GM23338 (cell line): ENCODE measurements at regions not wholly inside any gene's neighbourhood (a gene's known extent, or its start where the extent isn't known, plus 50 kb on each side); places are given as distances from the start of the nearest gene placed in this dataset.

Experiments used
- ATAC-seq: fragments of 200-7000 bp; cut with Tn5 transposase; 3 replicates; pipeline ENCODE4 v1.9.1; 2020
- DNase-seq: peaks from one replicate; pipeline ENCODE4 v3.0.0-alpha.2; 2015; ENCODE audit warnings: low spot score
- H2AFZ ChIP-seq: fragments of 200-600 bp; sonication (generic); 2 replicates; pipeline ENCODE4 v1.8.0; 2016; ENCODE audit warnings: antibody characterized with exemption, mild to moderate bottlenecking, moderate library complexity
- H3F3A ChIP-seq: fragments of 200-600 bp; sonication (generic); replicated peaks from 2 replicates; pipeline ENCODE4 v1.8.0; 2017; ENCODE audit warnings: antibody characterized with exemption, mixed run types, low read depth
- H3K27ac ChIP-seq: fragments of 200-600 bp; sonication (generic); 2 replicates; pipeline ENCODE4 v1.6.1; 2016; ENCODE audit warnings: low read depth
- H3K27me3 ChIP-seq: fragments of 200-600 bp; sonication (generic); 2 replicates; pipeline ENCODE4 v1.8.0; 2016; ENCODE audit warnings: mild to moderate bottlenecking, mixed run types, moderate library complexity; ENCODE audit not compliant: insufficient read depth
- H3K36me3 ChIP-seq: fragments of 200-600 bp; sonication (generic); 2 replicates; pipeline ENCODE4 v1.8.0; 2016; ENCODE audit warnings: mild to moderate bottlenecking; ENCODE audit not compliant: insufficient read depth
- H3K4me1 ChIP-seq: fragments of 200-600 bp; sonication (generic); 2 replicates; pipeline ENCODE4 v1.8.0; 2016; ENCODE audit warnings: mild to moderate bottlenecking, moderate library complexity; ENCODE audit not compliant: insufficient read depth
- H3K4me2 ChIP-seq: fragments of 200-600 bp; sonication (generic); 2 replicates; pipeline ENCODE4 v1.7.1; 2017; ENCODE audit warnings: mixed run types
- H3K4me3 ChIP-seq: fragments of 200-600 bp; sonication (generic); 2 replicates; pipeline ENCODE4 v1.6.1; 2016; ENCODE audit warnings: mixed run types
- H3K79me2 ChIP-seq: fragments of 200-600 bp; sonication (generic); replicated peaks from 2 replicates; pipeline ENCODE4 v1.8.0; 2017; ENCODE audit warnings: mild to moderate bottlenecking; ENCODE audit not compliant: insufficient read depth
- H3K9me2 ChIP-seq: fragments of 200-600 bp; sonication (generic); 2 replicates; pipeline ENCODE4 v1.8.0; 2017; ENCODE audit not compliant: insufficient read depth
- H4K20me1 ChIP-seq: fragments of 200-600 bp; sonication (generic); replicated peaks from 2 replicates; pipeline ENCODE4 v1.8.0; 2017; ENCODE audit warnings: mild to moderate bottlenecking; ENCODE audit not compliant: insufficient read depth
- H3K27ac Mint-ChIP-seq: 2 replicates; pipeline ENCODE4 v1.8.0; 2020; ENCODE audit warnings: inconsistent platforms, mild to moderate bottlenecking, moderate library complexity, mixed read lengths
- H3K27me3 Mint-ChIP-seq: 3 replicates; pipeline ENCODE4 v1.8.0; 2022; ENCODE audit warnings: low read depth, mild to moderate bottlenecking, moderate library complexity, mixed read lengths, inconsistent platforms; ENCODE audit not compliant: insufficient read depth, poor library complexity
- H3K36me3 Mint-ChIP-seq: 3 replicates; pipeline ENCODE4 v1.8.0; 2021; ENCODE audit warnings: low read depth, mild to moderate bottlenecking, inconsistent platforms, moderate library complexity, mixed read lengths
- H3K4me1 Mint-ChIP-seq: 3 replicates; pipeline ENCODE4 v1.8.0; 2020; ENCODE audit warnings: mild to moderate bottlenecking, inconsistent platforms, mixed read lengths
- H3K4me3 Mint-ChIP-seq: 3 replicates; pipeline ENCODE4 v1.8.0; 2021; ENCODE audit warnings: moderate library complexity, mild to moderate bottlenecking, inconsistent platforms, mixed read lengths
- H3K9me3 Mint-ChIP-seq: 3 replicates; pipeline ENCODE4 v1.8.0; 2020; ENCODE audit warnings: moderate library complexity, mild to moderate bottlenecking, inconsistent platforms, mixed read lengths
- CREB1 ChIP-seq: fragments of 250-450 bp; sonication (Bioruptor Pico); IDR thresholded peaks from 2 replicates; pipeline ENCODE4 v1.5.0; 2020; ENCODE audit warnings: low read depth, mild to moderate bottlenecking, moderate library complexity
- CTCF ChIP-seq, 2 experiments: fragments of 200-600 bp in 1 of 2; sonication (generic) in 1 of 2; conservative IDR thresholded peaks; 2 replicates each; pipeline versions ENCODE4 v1.5.1 to v1.6.1; 2016 to 2017; ENCODE audit warnings: antibody characterized with exemption in 2 of 2, low read depth in 2 of 2, mild to moderate bottlenecking in 2 of 2, moderate library complexity in 1 of 2
- ETS1 ChIP-seq: IDR thresholded peaks from 2 replicates; pipeline ENCODE4 v1.6.1; 2016; ENCODE audit warnings: antibody characterized with exemption
- EZH2 ChIP-seq: fragments of 200-600 bp; sonication (generic); IDR thresholded peaks from one replicate; pipeline ENCODE4 v1.8.0; 2017; ENCODE audit warnings: antibody characterized with exemption, mild to moderate bottlenecking, low read depth; ENCODE audit not compliant: unreplicated experiment
- EZH2phosphoT487 ChIP-seq: fragments of 200-600 bp; sonication (generic); IDR thresholded peaks from one replicate; pipeline ENCODE4 v1.8.1; 2018; ENCODE audit warnings: antibody characterized with exemption; ENCODE audit not compliant: unreplicated experiment
- JUNB ChIP-seq: IDR thresholded peaks from one replicate; pipeline ENCODE4 v1.6.1; 2016; ENCODE audit warnings: antibody characterized with exemption; ENCODE audit not compliant: unreplicated experiment
- NANOG ChIP-seq: IDR thresholded peaks from 2 replicates; pipeline ENCODE4 v1.6.1; 2016; ENCODE audit warnings: antibody characterized with exemption, borderline replicate concordance
- POLR2AphosphoS5 ChIP-seq: IDR thresholded peaks from 2 replicates; pipeline ENCODE4 v1.6.1; 2016; ENCODE audit warnings: antibody characterized with exemption, low read depth
- STAT1 ChIP-seq: IDR thresholded peaks from one replicate; pipeline ENCODE4 v1.6.1; 2016; ENCODE audit warnings: antibody characterized with exemption; ENCODE audit not compliant: unreplicated experiment
- ZNF331 ChIP-seq: fragments of 250-450 bp; sonication (Bioruptor Pico); IDR thresholded peaks from 2 replicates; pipeline ENCODE4 v1.5.0; 2020; ENCODE audit warnings: low read depth, mild to moderate bottlenecking, moderate library complexity
- TF ChIP-seq, protein P1 (sequence below): fragments of 250-450 bp; sonication (Bioruptor Pico); IDR thresholded peaks from 2 replicates; pipeline ENCODE4 v1.5.0; 2020; ENCODE audit warnings: mild to moderate bottlenecking, moderate library complexity

GRCh38 chr14:23727566-23728335 is 91.6 kb downstream of the DHRS2 start (continued):
- TF ChIP-seq STAT1 (no peak), EZH2 (no peak), ZNF331 (CRISPR knock-in tag) (no peak), NANOG (no peak)

DNA sequence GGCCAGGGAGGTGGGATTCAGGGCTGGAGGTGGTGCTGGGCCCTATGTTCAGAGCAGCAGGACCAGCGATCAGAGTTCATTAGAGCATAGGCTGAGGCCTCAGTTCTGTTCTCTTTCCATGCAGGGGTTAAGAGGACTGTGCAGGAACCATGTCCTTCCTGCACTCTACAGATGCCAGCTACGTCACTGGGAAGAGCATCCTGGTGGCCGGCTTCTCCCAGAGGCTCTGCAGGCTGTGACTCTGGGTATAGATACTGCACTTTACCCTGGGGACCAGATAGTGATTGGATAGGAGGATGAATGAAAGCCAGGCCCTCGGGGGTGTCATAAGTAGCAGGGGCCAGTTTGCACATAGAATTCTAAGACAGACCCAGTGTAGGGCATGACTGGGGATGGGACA is 92.6 kb downstream of the DHRS2 start:
- Histone ChIP-seq H2AFZ (no peak overlapping the region), H3K4me2 (no peak overlapping the region), H3K27me3 (no peaks in the 10 kb centered on the region), H3K9me2 (peaks cover 16% of the 10 kb centered on the region; the same call in 1 of the 2 replicates), H3F3A (no peaks in the 10 kb centered on the region), H3K4me3 (no peak overlapping the region), H3K36me3 (no peaks in the 10 kb centered on the region), H3K4me1 (no peaks in the 10 kb centered on the region), H4K20me1 (no peaks in the 10 kb centered on the region), H3K27ac (no peak overlapping the region), H3K79me2 (no peaks in the 10 kb centered on the region)
- no peak for ATAC-seq
- no peak overlapping the region for H3K4me3 Mint-ChIP-seq
- DNase-seq, result no peak
- peaks cover 7% of the 10 kb centered on the region for H3K27me3 Mint-ChIP-seq
- H3K4me1 Mint-ChIP-seq, result 0 out of 3 replicates have a peak, but pooled peaks cover 2% of the 10 kb centered on the region
- H3K9me3 Mint-ChIP-seq, result no peaks in the 10 kb centered on the region
- no peaks in the 10 kb centered on the region; the same call in 2 of the 3 replicates for H3K36me3 Mint-ChIP-seq
- H3K27ac Mint-ChIP-seq, result no peak overlapping the region
- TF ChIP-seq POLR2AphosphoS5 (no peak), CTCF (conservative IDR thresholded peaks at IDR 0.05; ENCODE audit: low read depth in 2 of 2) (no peak), ETS1 (no peak), STAT1 (no peak), JUNB (no peak), CREB1 (CRISPR knock-in tag) (no peak), NANOG (no peak), EZH2phosphoT487 (no peak), ZNF331 (CRISPR knock-in tag) (no peak), EZH2 (no peak)
- TF ChIP-seq, protein P1, sequence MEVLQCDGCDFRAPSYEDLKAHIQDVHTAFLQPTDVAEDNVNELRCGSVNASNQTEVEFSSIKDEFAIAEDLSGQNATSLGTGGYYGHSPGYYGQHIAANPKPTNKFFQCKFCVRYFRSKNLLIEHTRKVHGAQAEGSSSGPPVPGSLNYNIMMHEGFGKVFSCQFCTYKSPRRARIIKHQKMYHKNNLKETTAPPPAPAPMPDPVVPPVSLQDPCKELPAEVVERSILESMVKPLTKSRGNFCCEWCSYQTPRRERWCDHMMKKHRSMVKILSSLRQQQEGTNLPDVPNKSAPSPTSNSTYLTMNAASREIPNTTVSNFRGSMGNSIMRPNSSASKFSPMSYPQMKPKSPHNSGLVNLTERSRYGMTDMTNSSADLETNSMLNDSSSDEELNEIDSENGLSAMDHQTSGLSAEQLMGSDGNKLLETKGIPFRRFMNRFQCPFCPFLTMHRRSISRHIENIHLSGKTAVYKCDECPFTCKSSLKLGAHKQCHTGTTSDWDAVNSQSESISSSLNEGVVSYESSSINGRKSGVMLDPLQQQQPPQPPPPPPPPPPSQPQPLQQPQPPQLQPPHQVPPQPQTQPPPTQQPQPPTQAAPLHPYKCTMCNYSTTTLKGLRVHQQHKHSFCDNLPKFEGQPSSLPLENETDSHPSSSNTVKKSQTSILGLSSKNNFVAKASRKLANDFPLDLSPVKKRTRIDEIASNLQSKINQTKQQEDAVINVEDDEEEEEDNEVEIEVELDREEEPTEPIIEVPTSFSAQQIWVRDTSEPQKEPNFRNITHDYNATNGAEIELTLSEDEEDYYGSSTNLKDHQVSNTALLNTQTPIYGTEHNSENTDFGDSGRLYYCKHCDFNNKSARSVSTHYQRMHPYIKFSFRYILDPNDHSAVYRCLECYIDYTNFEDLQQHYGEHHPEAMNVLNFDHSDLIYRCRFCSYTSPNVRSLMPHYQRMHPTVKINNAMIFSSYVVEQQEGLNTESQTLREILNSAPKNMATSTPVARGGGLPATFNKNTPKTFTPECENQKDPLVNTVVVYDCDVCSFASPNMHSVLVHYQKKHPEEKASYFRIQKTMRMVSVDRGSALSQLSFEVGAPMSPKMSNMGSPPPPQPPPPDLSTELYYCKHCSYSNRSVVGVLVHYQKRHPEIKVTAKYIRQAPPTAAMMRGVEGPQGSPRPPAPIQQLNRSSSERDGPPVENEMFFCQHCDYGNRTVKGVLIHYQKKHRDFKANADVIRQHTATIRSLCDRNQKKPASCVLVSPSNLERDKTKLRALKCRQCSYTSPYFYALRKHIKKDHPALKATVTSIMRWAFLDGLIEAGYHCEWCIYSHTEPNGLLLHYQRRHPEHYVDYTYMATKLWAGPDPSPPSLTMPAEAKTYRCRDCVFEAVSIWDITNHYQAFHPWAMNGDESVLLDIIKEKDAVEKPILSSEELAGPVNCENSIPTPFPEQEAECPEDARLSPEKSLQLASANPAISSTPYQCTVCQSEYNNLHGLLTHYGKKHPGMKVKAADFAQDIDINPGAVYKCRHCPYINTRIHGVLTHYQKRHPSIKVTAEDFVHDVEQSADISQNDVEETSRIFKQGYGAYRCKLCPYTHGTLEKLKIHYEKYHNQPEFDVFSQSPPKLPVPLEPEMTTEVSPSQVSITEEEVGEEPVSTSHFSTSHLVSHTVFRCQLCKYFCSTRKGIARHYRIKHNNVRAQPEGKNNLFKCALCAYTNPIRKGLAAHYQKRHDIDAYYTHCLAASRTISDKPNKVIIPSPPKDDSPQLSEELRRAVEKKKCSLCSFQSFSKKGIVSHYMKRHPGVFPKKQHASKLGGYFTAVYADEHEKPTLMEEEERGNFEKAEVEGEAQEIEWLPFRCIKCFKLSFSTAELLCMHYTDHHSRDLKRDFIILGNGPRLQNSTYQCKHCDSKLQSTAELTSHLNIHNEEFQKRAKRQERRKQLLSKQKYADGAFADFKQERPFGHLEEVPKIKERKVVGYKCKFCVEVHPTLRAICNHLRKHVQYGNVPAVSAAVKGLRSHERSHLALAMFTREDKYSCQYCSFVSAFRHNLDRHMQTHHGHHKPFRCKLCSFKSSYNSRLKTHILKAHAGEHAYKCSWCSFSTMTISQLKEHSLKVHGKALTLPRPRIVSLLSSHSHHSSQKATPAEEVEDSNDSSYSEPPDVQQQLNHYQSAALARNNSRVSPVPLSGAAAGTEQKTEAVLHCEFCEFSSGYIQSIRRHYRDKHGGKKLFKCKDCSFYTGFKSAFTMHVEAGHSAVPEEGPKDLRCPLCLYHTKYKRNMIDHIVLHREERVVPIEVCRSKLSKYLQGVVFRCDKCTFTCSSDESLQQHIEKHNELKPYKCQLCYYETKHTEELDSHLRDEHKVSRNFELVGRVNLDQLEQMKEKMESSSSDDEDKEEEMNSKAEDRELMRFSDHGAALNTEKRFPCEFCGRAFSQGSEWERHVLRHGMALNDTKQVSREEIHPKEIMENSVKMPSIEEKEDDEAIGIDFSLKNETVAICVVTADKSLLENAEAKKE (CRISPR knock-in tag), result no peak
